ENCODE measurements at regions not wholly inside any gene's neighbourhood (a gene's known extent, or its start where the extent isn't known, plus 50 kb on each side); places are given as distances from the start of the nearest gene placed in this dataset.

DNA sequence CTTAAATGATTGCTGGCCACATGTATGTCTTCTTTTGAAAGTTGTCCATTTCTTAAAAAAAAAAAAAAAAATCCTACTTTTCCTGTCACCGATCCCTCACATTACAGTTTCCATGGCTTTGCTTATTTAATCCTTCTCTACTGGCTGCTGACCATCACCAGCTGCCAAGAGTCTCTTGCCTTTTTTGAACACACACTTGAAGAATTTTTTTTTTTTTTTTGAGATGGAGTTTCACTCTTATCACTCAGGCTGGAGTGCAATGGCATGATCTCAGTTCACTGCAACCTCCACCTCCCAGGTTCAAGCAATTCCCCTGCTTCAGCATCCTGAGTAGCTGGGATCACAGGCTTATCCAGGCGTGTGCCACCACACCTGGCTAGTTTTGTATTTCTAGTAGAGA, 134.0 kb downstream of the ANXA5 start:
- TF ChIP-seq CTCF (IDR thresholded peaks at IDR 0.05) (no peak), POLR2A (IDR thresholded peaks at IDR 0.05) (no peak)
